Psoas muscle (tissue), 7 donors: ENCODE measurements at regions not wholly inside any gene's neighbourhood (a gene's known extent, or its start where the extent isn't known, plus 50 kb on each side); places are given as distances from the start of the nearest gene placed in this dataset.

ENCODE experiments used
- ATAC-seq, 4 donors: fragments of 200-7000 bp; cut with Tn5 transposase; one replicate each; pipeline ENCODE4 v1.9.1; 2020; ENCODE audit warnings: moderate library complexity in 3 of 4, mild to moderate bottlenecking in 2 of 4
- DNase-seq, 2 donors: peaks; one replicate each; pipeline ENCODE4 v3.0.0-alpha.2; 2020
- H3K27ac ChIP-seq: fragments of 200-600 bp; one replicate; pipeline ENCODE4 v1.8.0; 2022
- H3K27me3 ChIP-seq, 3 donors: fragments of 200-600 bp in 1 of 3; one replicate each; pipeline versions ENCODE4 v1.6.1 to v1.8.0; 2013 to 2022; ENCODE audit warnings: low read length in 2 of 3, mild to moderate bottlenecking in 2 of 3, moderate library complexity in 1 of 3; ENCODE audit not compliant: insufficient read depth in 3 of 3
- H3K36me3 ChIP-seq, 2 donors: fragments of 200-600 bp in 1 of 2; one replicate each; pipeline versions ENCODE4 v1.6.1 to v1.8.0; 2013 to 2022; ENCODE audit warnings: low read depth in 1 of 2, mild to moderate bottlenecking in 1 of 2, moderate library complexity in 1 of 2; ENCODE audit not compliant: insufficient read depth in 1 of 2
- H3K4me1 ChIP-seq: fragments of 200-600 bp; one replicate; pipeline ENCODE4 v1.8.0; 2022
- H3K4me3 ChIP-seq: fragments of 200-600 bp; one replicate; pipeline ENCODE4 v1.8.0; 2022; ENCODE audit warnings: mild to moderate bottlenecking
- H3K9me3 ChIP-seq: fragments of 200-600 bp; one replicate; pipeline ENCODE4 v1.8.0; 2022
- CTCF ChIP-seq: fragments of 200-600 bp; IDR thresholded peaks from one replicate; pipeline ENCODE4 v1.8.0; 2022; ENCODE audit warnings: antibody characterized with exemption
- WGBS, 3 donors: extraction: QIAGEN DNeasy Blood & Tissue Kit; methylation state at CpG; one replicate each; pipeline versions ENCODE4 v1.1.6 to v1.1.7; 2013; 5-methylcytosine and 5-hydroxymethylcytosine counted together
- intact Hi-C, 2 donors: fragments of 100-400 bp; cut with DNase I; formaldehyde crosslinking; loops; one replicate each; pipeline versions ENCODE4 v1.11.0 to v1.14.2; 2022
- donor health status: healthy with polysubstance abuse.
- donor health status: DM: no; HTN: no; CAD: no; lungs with moderate emphysema.
- donor health status: Bipolar disorder and iron deficiency.
- donor health status: healthy.
- donor health status: DM: yes; HTN: yes; CAD: no.
- donor health status: DM: no; HTN: no; CAD: no.
- donor health status: DM: yes; HTN: yes; CAD: no.

GRCh38 chr13:79803989-79804388 is 323.0 kb downstream of the NDFIP2 start:
- 91 to 94% (median 92%) methylated on average over 4 of the region's 4 CpGs for WGBS, 3 donors
- Histone ChIP-seq H3K27ac (no peak overlapping the region), H3K36me3 (no peaks in the 10 kb centered on the region), H3K9me3 (no peaks in the 10 kb centered on the region), H3K4me3 (no peak overlapping the region), H3K4me1 (no peaks in the 10 kb centered on the region), H3K27me3 (no peaks in the 10 kb centered on the region)
- intact Hi-C loops = no loop called here
- no peak for TF ChIP-seq CTCF
- no peak for DNase-seq
- no peak for ATAC-seq

GRCh38 chr13:79803296-79803695 is 322.3 kb downstream of the NDFIP2 start:
- no peaks in the 10 kb centered on the region for H3K36me3 ChIP-seq
- H3K4me1 ChIP-seq = no peaks in the 10 kb centered on the region
- no peak for DNase-seq
- 89 to 94% (median 93%) methylated on average over 2 of the region's 2 CpGs for WGBS, 3 donors
- ATAC-seq = no peak
- intact Hi-C loops = no loop called here
- H3K4me3 ChIP-seq = no peak overlapping the region
- no peaks in the 10 kb centered on the region for H3K9me3 ChIP-seq
- no peak for TF ChIP-seq CTCF
- H3K27ac ChIP-seq = no peak overlapping the region
- H3K27me3 ChIP-seq = no peaks in the 10 kb centered on the region

GRCh38 chr13:79802389-79803085 is 321.6 kb downstream of the NDFIP2 start:
- ATAC-seq = no peak
- intact Hi-C loops = no loop called here

GRCh38 chr13:79799059-79799867 is 318.3 kb downstream of the NDFIP2 start:
- Histone ChIP-seq H3K36me3 (no peaks in the 10 kb centered on the region), H3K27ac (no peak overlapping the region), H3K4me1 (no peaks in the 10 kb centered on the region), H3K9me3 (no peaks in the 10 kb centered on the region), H3K4me3 (no peak overlapping the region), H3K27me3 (no peaks in the 10 kb centered on the region)
- ATAC-seq (no peak), DNase-seq (no peak)
- no peak for TF ChIP-seq CTCF
- intact Hi-C loops = no loop called here
- WGBS, 3 donors = 25 to 29% (median 29%) methylated on average over 2 of the region's 2 CpGs

More at GRCh38 chr13:79802389-79803085, 321.6 kb downstream of the NDFIP2 start:
- H3K4me1 ChIP-seq = no peaks in the 10 kb centered on the region
- H3K36me3 ChIP-seq = no peaks in the 10 kb centered on the region
- H3K27ac ChIP-seq = no peak overlapping the region
- no peak for DNase-seq
- 62 to 76% (median 65%) methylated on average over 2 of the region's 2 CpGs for WGBS, 3 donors
- no peak overlapping the region for H3K4me3 ChIP-seq
- no peak for TF ChIP-seq CTCF
- no peaks in the 10 kb centered on the region for H3K9me3 ChIP-seq
- no peaks in the 10 kb centered on the region for H3K27me3 ChIP-seq
